ENCODE measurements at regions not wholly inside any gene's neighbourhood (a gene's known extent, or its start where the extent isn't known, plus 50 kb on each side); places are given as distances from the start of the nearest gene placed in this dataset.
A peak's percentile ranks its signal among the peaks of the same experiment; 100 is the strongest.
"Not testable (repeated sequence)": the region's sequence is repeated elsewhere in the genome, so short reads cannot be mapped to it uniquely, and the experiment has no call there.

GRCh38 chr7:137122145-137122544, 221.4 kb downstream of the PTN start:
- intact Hi-C loops (cut with DNase I) = no loop called here
- DNase-seq (ENCODE audit: low spot score) (no peak), ATAC-seq (no peak)

DNA sequence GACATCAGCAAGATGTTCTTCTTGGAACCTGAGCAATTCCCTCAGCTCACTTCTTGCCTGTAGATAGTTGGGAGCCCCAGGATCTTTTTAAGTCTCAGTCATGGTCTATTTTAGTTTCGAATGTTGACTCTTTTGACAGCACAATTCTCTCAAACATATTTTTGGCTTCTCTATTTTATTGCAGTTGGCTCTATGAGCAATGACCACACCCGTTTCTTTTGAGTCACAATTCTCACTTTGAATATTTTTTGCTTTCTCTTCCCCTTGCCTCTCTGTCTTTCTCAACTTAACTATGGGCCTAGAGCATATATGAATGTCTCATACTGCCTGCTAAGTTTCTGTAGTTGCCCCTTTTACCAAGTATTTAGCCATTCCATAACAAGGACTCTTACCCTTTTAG, 222.8 kb downstream of the PTN start:
- intact Hi-C loops (cut with DNase I) = no loop called here
- no peak for DNase-seq (ENCODE audit: low spot score)
- no peak for ATAC-seq

GRCh38 chr7:137110535-137110934, 233.0 kb downstream of the PTN start:
- ATAC-seq (no peak), DNase-seq (ENCODE audit: low spot score) (no peak)
- intact Hi-C loops (cut with DNase I) = no loop called here

DNA sequence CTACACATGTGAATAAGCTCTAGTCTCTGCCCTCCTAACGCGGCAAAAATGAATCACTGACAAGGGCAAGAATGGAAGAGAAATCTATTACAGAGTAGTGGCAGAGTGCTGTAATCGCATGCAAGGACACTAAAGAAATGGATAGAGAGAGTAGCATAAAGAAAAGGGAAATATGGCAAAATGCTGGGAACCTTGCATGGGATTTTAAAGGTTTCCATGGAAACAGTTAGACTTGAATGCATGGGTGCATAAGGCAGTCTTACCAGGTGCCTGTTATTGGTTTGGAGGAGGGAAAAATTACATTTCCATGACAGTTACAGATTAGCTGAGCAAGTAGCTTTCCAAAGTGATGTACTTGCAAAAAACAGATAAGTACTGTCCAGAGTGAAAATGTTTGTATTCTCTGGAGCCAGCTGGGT, 233.4 kb downstream of the PTN start:
- no peak for DNase-seq (ENCODE audit: low spot score)
- intact Hi-C loops (cut with DNase I) = no loop called here
- no peak for ATAC-seq

- ATAC-seq; intact Hi-C loops (cut with DNase I): not testable (repeated sequence)
Observed at GRCh38 chr7:137107802-137108201, 235.7 kb downstream of the PTN start.

DNA sequence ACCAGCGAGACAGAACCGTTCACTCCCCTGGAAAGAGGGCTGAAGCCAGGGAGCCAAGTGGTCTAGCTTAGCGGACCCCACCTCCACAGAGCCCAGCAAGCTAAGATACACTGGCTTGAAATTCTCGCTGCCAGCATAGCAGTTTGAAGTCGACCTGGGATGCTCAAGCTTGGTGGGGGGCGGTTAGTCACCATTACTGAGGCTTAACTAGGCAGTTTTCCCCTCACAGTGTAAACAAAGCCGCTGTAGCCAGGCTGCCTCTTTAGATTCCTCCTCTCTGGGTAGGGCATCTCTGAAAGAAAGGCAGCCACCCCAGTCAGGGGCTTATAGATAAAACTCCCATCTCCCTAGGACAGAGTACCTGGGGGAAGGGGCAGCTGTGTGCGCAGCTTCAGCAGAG, 235.1 kb downstream of the CHRM2 start:
- ATAC-seq; DNase-seq (ENCODE audit: low spot score); intact Hi-C loops (cut with DNase I): not testable (repeated sequence)

More at GRCh38 chr7:137107802-137108201, 235.7 kb downstream of the PTN start:
- not testable (repeated sequence) for DNase-seq (ENCODE audit: low spot score)

DNA sequence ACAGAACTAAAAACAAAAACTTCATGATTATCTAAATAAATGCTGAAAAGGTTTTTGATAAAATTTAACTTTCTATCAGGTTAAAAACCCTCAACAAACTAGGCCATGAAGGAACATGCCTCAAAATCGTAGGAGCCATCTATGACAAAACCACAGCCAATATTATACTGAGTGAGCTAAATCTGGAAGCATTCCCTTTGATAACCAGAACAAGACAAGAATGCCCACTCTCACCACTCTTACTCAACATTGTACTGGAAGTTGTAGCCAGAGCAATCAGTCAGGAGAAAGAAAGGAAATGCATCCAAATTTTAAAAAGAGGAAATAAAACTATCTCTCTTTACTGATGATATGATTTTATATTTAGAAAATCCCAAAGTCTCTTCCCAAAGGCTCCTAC, 228.7 kb downstream of the CHRM2 start:
- ATAC-seq (no peak), DNase-seq (ENCODE audit: low spot score) (no peak)
- intact Hi-C loops (cut with DNase I) = no loop called here

DNA sequence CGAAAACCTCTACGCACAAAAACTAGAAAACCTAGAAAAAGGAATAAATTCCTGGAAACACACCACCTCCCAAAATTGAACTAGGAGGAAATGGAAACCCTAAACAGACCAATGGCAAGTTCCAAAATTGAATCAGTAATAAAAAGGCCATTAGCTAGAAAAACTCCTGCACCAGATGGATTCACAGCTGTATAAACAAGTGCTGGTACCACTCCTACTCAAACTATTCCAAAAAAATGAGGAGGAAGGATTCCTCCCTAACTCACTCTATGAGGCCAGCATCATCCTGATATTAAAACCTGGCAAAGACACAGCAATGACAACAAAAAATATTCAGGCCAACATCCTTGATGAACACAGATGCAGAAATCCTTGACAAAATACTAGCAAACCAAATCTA, 228.2 kb downstream of the CHRM2 start:
- ATAC-seq (peak; percentile 26), DNase-seq (ENCODE audit: low spot score) (no peak)
- intact Hi-C loops (cut with DNase I) = no loop called here

- no peak for ATAC-seq
- DNase-seq (ENCODE audit: low spot score) = no peak
- intact Hi-C loops (cut with DNase I) = no loop called here
Observed at GRCh38 chr7:137093198-137093597, 224.7 kb downstream of the CHRM2 start.

DNA sequence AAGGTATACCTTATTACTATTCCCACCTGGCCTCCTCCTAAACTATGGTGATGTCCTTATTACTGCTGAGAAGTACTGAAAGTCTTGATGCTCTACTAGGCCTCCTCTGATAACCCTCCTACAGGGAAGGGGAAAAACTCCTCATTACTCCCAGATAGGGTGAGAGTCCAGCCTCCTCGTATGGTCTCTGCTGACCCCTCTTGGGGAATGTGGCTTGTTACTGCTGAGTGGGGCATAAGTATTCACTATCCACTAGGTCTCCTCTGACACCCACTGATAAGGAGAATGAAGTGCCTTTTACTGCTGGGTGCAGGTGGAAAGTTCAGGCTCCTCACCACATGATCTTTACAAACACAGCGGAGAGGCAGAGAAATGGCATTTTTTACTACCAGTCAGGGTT, 222.9 kb downstream of the CHRM2 start:
- intact Hi-C loops (cut with DNase I) = no loop called here
- DNase-seq (ENCODE audit: low spot score) (no peak), ATAC-seq (no peak)

GRCh38 chr7:137086896-137087295, 218.4 kb downstream of the CHRM2 start:
- DNase-seq (ENCODE audit: low spot score) (no peak), ATAC-seq (no peak)
- intact Hi-C loops (cut with DNase I) = no loop called here

DNA sequence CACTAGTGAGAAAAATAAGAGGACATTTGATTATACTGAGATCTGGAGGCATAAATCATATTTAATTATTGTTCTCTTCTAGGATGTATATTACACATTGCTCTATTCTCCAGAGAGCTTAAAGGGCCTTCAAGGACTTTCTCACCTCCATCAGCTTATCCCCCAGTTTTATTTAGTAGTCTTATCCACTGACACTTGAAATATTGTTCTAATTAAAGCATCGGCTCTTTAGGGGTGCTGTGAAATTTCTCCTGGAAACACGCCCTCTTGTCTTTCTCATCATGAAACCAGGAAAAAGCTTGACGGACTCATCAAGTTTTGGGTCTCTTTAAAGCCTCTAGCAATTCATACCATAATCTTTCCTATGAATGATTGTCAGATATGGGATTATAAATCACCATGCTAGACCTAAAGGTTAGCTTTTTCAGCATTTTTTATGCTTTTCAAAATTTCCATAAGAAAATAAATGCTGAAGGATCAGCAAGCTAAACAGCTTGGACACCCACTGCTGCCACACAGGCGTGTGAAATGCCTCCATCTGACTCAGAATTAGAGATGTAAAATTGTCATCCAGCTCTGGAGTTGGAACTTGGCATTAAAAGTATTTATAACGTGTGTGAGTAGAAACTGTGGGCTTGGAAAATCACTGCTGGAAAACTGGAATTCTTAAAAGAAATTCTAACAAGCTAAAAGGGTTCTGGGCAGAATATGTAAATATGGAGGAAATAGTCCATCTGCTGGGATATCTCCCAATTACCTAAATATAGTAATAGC, 216.3 kb downstream of the CHRM2 start:
- intact Hi-C loops (cut with DNase I) = no loop called here
- DNase-seq (ENCODE audit: low spot score) = no peak
- no peak for ATAC-seq

GRCh38 chr7:137082391-137082790, 213.9 kb downstream of the CHRM2 start:
- no peak for ATAC-seq
- no peak for DNase-seq (ENCODE audit: low spot score)
- intact Hi-C loops (cut with DNase I) = no loop called here

- intact Hi-C loops (cut with DNase I) = no loop called here
- ATAC-seq (peak; percentile 95), DNase-seq (ENCODE audit: low spot score) (peak; percentile 64)
Observed at GRCh38 chr7:137081321-137082093, 213.1 kb downstream of the CHRM2 start.

DNA sequence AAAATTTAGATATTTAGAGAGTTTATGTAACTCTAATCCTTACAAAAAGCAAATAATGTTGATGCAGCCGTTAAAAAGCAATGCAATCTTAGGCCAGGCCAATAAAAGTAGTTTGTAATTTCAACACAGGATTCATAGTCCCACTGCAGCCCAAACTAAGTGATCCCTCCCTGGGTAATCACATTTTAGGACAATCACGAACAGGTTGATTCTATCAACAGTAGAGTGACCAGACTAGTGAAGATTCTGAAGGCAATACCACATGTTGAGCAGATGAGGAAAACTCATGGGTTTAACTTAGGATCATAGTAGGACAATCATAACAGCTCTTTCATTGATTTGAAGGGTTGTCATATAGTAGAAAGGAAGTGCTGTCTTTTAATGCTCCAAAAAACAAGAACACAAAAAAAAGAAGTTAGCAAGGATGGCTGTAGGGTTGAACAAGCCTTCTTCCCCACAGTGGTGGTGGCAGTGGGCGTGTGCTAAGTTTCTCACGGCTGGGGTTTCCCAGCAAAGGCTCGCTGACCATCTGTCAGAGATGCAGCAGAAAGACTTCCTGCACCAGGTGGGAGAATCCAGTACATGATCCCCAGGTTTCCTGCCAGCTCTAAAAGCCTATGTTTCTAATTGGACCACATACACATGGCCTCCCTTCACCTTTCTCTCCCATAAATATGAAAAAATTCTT, 212.2 kb downstream of the CHRM2 start:
- no peak for ATAC-seq

DNA sequence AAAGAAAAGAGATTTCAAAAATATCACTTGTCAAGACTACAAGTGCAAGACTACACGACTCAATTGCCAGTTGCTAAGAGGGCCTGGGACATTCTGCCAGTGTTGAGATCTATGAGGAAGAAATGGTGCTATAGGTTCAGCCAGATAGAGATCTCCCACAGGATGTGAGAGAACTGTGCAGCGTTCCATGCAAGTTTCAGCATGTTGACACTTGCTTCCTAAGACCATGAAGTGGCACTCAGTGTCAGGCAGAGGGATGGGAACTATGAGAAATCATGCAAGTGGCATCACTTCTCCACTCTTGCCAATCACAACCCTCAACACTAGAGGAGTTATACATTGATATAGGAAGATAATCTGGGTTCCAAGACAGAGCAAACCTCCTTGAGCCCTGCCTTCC, 210.3 kb downstream of the CHRM2 start:
- DNase-seq (ENCODE audit: low spot score) = no peak

More for the DNA sequence above, 212.2 kb downstream of the CHRM2 start:
- no peak for DNase-seq (ENCODE audit: low spot score)
- intact Hi-C loops (cut with DNase I) = no loop called here

GRCh38 chr7:137074391-137075030, 206.1 kb downstream of the CHRM2 start:
- no peak for DNase-seq (ENCODE audit: low spot score)
- no peak for ATAC-seq
- intact Hi-C loops (cut with DNase I) = no loop called here

More for the DNA sequence above, 210.3 kb downstream of the CHRM2 start:
- intact Hi-C loops (cut with DNase I) = no loop called here
- ATAC-seq = no peak

DNA sequence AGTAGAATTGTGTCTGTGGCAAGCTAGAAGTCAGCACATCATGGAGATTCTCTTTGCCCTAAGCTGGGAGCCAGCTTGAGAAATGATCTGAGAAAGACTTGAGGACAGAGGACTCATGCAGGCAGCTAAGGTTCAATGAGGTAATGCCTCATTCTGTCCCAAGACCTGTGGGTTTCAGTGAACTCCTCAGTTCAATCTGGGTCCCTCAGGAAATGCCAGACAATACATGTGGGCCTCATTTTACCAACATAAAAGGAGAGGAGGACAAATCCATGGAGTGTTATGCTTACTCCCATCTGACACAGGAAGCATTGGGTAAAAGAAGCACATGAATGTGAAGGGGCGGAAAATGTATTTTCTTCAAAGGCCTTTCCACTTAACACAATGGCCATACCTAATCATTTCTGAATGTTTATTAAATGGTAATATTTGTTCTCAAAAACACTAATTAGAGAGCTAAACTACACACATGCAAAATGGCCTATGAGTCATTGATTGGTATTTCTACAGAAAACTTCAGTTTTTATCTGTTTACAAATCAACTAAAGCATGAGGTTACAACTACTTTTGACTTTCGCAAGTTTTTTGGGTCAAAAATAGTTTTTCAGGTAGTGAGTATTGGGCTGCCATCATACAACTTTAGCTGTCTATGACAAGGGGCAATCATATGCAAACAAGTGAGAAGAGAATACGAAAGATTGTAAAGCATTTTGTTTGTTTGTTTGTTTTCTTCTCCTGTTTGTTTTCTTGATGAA, 205.3 kb downstream of the CHRM2 start:
- no peak for ATAC-seq
- no peak for DNase-seq (ENCODE audit: low spot score)
- intact Hi-C loops (cut with DNase I) = no loop called here

All from sciatic nerve (tissue), 2 donors.